GM12873 (cell line): ENCODE measurements at regions not wholly inside any gene's neighbourhood (a gene's known extent, or its start where the extent isn't known, plus 50 kb on each side); places are given as distances from the start of the nearest gene placed in this dataset.

ENCODE experiments used
- CTCF ChIP-seq: IDR thresholded peaks from 2 replicates; pipeline ENCODE4 v1.5.1; 2012; ENCODE audit warnings: low read depth, mild to moderate bottlenecking, moderate library complexity, low read length, control low read depth; ENCODE audit not compliant: insufficient read depth; ENCODE audit errors: missing control alignments

- TF ChIP-seq CTCF: no peak
Measured at GRCh38 chr2:105580870-105581554, 163.7 kb upstream of the NCK2 start.

- no peak for TF ChIP-seq CTCF
Measured at GRCh38 chr2:105580216-105580615, 164.5 kb upstream of the NCK2 start.

GRCh38 chr2:105578166-105578565 is 166.5 kb upstream of the NCK2 start:
- no peak for TF ChIP-seq CTCF

- no peak for TF ChIP-seq CTCF
Measured at GRCh38 chr2:105577762-105578161, 166.9 kb upstream of the NCK2 start.

- peak; percentile 62 for TF ChIP-seq CTCF
Measured at GRCh38 chr2:105576440-105577241, 168.1 kb upstream of the NCK2 start.

GRCh38 chr2:105576050-105576439 is 168.7 kb upstream of the NCK2 start:
- no peak for TF ChIP-seq CTCF

GRCh38 chr2:105575499-105576025 is 169.2 kb upstream of the NCK2 start:
- no peak for TF ChIP-seq CTCF
